Thyroid gland (tissue), 4 donors: ENCODE measurements at regions not wholly inside any gene's neighbourhood (a gene's known extent, or its start where the extent isn't known, plus 50 kb on each side); places are given as distances from the start of the nearest gene placed in this dataset.

Experiments used
- DNase-seq, 2 donors: peaks; one replicate each; pipeline ENCODE4 v3.0.0-alpha.2; 2019
- H3K27ac ChIP-seq, 3 donors: fragments of 200-600 bp; sonication (generic); 1 replicate in 2 of 3; 2 replicates in 1 of 3; pipeline ENCODE4 v1.5.1; 2016 to 2019; ENCODE audit warnings: mild to moderate bottlenecking in 1 of 3, moderate library complexity in 1 of 3
- H3K27me3 ChIP-seq: fragments of 200-600 bp; sonication (generic); one replicate; pipeline ENCODE4 v1.5.1; 2019
- H3K36me3 ChIP-seq, 2 donors: fragments of 200-600 bp; sonication (generic); one replicate each; pipeline ENCODE4 v1.5.1; 2016 to 2019
- H3K4me1 ChIP-seq, 2 donors: fragments of 200-600 bp; sonication (generic); one replicate each; pipeline ENCODE4 v1.5.1; 2017 to 2019
- H3K4me3 ChIP-seq, 3 donors: fragments of 200-600 bp; sonication (generic); replicated peaks in 1 of 3; 1 replicate in 2 of 3; 2 replicates in 1 of 3; pipeline ENCODE4 v1.5.1; 2016; ENCODE audit warnings: mild to moderate bottlenecking in 1 of 3
- H3K9me3 ChIP-seq: fragments of 200-600 bp; sonication (generic); one replicate; pipeline ENCODE4 v1.5.1; 2017
- POLR2A ChIP-seq, 2 donors: fragments of 450-650 bp; IDR thresholded peaks; one replicate each; pipeline ENCODE4 v1.6.1; 2017; ENCODE audit warnings: antibody characterized with exemption in 2 of 2, mild to moderate bottlenecking in 2 of 2, moderate library complexity in 1 of 2
- WGBS, 2 donors: methylation state at CpG; one replicate each; pipeline ENCODE4 v1.1.5; 2017; 5-methylcytosine and 5-hydroxymethylcytosine counted together
- intact Hi-C: fragments of 100-400 bp; cut with DNase I; formaldehyde crosslinking; loops from one replicate; pipeline ENCODE4 v1.15.1; 2023
- TF ChIP-seq, protein P1 (sequence below), 6 experiments: fragments of 200-600 bp in 3 of 6; fragments of 450-650 bp in 3 of 6; sonication (generic) in 3 of 6; IDR thresholded peaks; one replicate each; pipeline ENCODE4 v1.5.1; 2016 to 2019; ENCODE audit warnings: antibody characterized with exemption in 6 of 6, mild to moderate bottlenecking in 2 of 6, inconsistent platforms in 1 of 6, moderate library complexity in 1 of 6

DNA sequence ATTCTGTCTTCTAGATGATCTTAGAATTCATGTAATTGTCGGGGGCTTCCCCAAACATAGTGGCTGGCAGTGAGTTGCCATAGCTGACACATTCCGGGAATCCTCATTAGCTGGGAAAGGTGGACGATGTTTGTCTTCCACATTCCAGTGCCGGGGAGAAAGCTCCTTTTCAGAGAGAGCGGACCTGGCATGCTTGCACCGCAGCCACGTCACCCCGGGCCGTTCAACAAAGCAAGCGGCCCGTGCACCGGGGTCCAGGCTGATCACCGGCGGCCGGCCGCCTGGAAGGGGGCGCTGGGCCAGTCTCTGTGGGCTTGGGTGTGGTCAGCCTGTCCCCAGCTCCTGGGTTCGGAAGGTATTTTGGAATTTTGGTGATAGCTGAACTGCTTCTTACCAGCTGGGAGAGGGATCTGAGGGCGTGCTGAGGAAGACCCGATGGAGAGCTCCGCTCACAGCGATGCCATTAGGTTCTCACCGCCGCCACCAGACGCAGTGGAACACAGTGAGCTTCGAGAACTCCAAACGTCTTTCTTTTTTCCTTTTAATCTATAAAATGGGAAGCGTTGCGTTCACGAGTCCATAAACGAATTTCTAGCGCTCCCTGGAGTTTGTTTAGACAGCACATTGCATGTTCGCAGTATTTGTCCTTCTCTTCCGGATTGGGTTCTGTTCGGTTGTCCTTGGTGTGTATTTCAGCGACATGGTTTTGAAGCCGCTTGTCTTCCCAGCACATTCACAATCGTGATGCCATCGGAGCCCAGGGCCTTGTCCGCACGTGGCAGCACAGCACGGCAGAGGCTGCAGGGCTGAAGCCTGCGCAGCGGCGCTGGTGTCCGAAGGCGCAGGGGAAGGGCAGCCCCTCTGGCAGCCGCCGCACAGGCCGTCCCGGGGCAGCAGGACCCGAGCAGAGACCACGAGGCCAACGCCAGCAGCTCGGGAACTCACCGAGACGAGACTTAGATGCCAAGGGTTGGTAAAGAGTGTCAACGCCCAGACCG is 557.6 kb downstream of the QKI start:
- DNase-seq, result no peak
- TF ChIP-seq, protein P1, sequence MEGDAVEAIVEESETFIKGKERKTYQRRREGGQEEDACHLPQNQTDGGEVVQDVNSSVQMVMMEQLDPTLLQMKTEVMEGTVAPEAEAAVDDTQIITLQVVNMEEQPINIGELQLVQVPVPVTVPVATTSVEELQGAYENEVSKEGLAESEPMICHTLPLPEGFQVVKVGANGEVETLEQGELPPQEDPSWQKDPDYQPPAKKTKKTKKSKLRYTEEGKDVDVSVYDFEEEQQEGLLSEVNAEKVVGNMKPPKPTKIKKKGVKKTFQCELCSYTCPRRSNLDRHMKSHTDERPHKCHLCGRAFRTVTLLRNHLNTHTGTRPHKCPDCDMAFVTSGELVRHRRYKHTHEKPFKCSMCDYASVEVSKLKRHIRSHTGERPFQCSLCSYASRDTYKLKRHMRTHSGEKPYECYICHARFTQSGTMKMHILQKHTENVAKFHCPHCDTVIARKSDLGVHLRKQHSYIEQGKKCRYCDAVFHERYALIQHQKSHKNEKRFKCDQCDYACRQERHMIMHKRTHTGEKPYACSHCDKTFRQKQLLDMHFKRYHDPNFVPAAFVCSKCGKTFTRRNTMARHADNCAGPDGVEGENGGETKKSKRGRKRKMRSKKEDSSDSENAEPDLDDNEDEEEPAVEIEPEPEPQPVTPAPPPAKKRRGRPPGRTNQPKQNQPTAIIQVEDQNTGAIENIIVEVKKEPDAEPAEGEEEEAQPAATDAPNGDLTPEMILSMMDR (IDR thresholded peaks at IDR 0.05), result no peak
- TF ChIP-seq POLR2A (IDR thresholded peaks at IDR 0.05), result no peak
- 87 to 93% methylated on average over 52 to 56 of the region's 59 CpGs for WGBS, 2 donors
- Histone ChIP-seq H3K27ac (no peak overlapping the region), H3K36me3 (no peaks in the 10 kb centered on the region), H3K9me3 (no peaks in the 10 kb centered on the region), H3K4me3 (no peak overlapping the region), H3K4me1 (no peaks in the 10 kb centered on the region), H3K27me3 (no peaks in the 10 kb centered on the region)
- intact Hi-C loops, result no loop called here

DNA sequence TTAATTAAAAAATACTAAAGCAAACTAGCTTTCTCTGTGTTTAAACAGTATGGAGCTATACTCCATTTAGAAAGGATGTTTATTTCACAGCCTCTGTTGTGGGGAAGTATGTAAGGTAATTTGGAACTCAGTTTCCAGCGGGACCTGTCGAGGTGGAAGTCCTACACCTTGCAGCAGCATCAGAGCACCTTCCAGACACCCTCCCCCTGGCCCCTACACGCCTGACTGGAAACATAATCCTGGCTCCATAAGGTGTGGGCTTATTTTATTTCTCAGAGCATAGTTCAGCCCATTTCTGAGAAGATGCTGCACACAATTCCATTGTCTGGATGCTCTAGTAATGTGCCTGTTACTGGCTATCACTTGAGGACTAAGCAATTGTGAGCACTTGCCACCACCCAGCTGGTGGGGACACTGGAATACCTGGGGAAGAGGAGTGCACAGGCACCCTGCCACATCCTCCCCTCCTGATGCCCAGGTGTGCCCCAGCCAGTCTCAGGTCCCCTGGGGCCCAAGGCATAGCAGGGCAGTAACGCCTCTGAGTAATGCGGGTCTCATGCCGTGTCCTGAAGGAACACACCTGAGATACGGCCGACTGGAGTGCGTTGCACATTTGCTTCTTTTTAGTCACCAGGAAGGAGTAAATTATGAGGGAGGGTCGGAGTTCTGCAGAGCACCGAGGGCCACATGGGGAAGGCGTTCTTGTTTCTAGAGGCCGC is 556.5 kb downstream of the QKI start:
- H3K4me1 ChIP-seq, result no peaks in the 10 kb centered on the region
- no peak overlapping the region for H3K27ac ChIP-seq
- intact Hi-C loops, result no loop called here
- no peaks in the 10 kb centered on the region for H3K9me3 ChIP-seq
- no peaks in the 10 kb centered on the region for H3K27me3 ChIP-seq
- no peaks in the 10 kb centered on the region for H3K36me3 ChIP-seq
- WGBS, 2 donors, result 92 to 93% methylated on average over 10 to 13 of the region's 13 CpGs
- H3K4me3 ChIP-seq, result no peak overlapping the region
- TF ChIP-seq, protein P1 (IDR thresholded peaks at IDR 0.05), result no peak
- no peak for TF ChIP-seq POLR2A (IDR thresholded peaks at IDR 0.05)
- DNase-seq, result no peak

DNA sequence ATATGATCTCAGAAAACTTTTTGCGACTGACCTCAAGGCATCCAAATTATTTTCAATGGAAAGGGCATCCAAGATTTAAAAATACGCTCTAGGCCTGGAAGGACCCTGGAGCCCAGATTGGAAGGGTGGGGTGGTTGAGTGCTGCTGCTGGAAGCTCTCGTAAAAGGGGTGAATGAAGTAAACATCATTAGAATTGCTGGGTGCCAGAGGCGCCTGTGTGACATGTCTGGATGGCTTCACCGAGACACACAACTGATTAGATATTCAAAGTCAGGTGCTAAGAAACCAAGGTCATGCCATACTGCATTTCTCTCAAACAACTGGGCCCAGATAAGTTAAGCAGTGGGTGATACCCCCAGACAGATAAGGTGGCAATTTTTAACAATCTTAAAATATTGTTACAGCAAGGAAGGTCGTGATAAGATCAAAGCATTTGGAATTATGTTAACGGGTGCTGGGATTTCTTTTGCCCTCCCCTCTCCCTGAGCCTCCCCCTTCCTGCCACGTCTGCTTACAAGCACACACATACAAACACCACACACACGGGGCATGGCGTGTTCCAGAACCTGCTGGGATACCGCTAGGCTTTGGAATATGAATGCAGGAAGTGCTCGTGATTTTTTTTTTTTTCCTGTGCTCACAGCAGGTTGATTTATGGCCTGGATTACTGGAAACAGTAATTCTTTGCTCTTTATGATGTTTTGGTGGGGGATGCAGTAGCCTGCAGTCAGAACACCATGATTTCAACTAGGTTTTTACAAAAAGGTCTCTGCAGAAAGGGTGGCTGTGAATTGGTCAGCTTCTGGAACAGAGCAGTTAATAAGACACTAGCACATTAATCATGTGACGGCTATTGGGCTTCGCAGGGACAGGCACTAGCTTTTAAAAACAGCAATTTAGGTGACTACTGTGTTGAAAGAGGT is 551.2 kb downstream of the QKI start:
- intact Hi-C loops, result no loop called here
- TF ChIP-seq, protein P1 (IDR thresholded peaks at IDR 0.05), result no peak
- TF ChIP-seq POLR2A (IDR thresholded peaks at IDR 0.05), result no peak
- H3K4me3 ChIP-seq, result no peak overlapping the region
- DNase-seq, result no peak
- no peaks in the 10 kb centered on the region for H3K4me1 ChIP-seq
- no peaks in the 10 kb centered on the region for H3K36me3 ChIP-seq
- H3K27ac ChIP-seq, result no peak overlapping the region
- H3K9me3 ChIP-seq, result no peaks in the 10 kb centered on the region
- H3K27me3 ChIP-seq, result no peaks in the 10 kb centered on the region
- 80 to 82% methylated on average over 14 of the region's 14 CpGs for WGBS, 2 donors

DNA sequence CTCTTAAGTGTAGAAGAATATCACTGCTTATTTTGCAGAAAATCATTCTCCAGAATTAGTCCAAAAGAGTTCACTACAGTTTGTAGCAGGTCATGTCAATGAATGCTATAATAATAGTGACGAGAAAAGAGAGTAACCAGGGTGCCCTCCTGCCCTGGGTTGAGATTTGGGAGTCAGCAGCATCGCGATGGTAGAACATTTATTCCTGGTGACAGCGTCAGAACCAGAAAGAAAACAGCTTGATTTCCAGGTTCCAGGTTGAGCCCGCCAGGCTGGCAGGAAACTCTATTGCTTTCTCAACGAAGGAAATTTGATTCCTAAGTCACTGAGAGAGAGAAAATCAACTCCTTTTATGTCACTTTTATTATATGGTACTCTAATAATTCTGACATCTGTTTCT is 550.3 kb downstream of the QKI start:
- H3K4me1 ChIP-seq, result no peaks in the 10 kb centered on the region
- TF ChIP-seq, protein P1 (IDR thresholded peaks at IDR 0.05), result no peak
- no peak for TF ChIP-seq POLR2A (IDR thresholded peaks at IDR 0.05)
- no peak for DNase-seq
- H3K27me3 ChIP-seq, result no peaks in the 10 kb centered on the region
- 76 to 79% methylated on average over 6 of the region's 6 CpGs for WGBS, 2 donors
- no peak overlapping the region for H3K4me3 ChIP-seq
- H3K36me3 ChIP-seq, result no peaks in the 10 kb centered on the region
- intact Hi-C loops, result no loop called here
- H3K27ac ChIP-seq, result no peak overlapping the region
- no peaks in the 10 kb centered on the region for H3K9me3 ChIP-seq
